Kasumi-1 (cell line): ENCODE measurements at regions not wholly inside any gene's neighbourhood (a gene's known extent, or its start where the extent isn't known, plus 50 kb on each side); places are given as distances from the start of the nearest gene placed in this dataset.
"Not testable (repeated sequence)": the region's sequence is repeated elsewhere in the genome, so short reads cannot be mapped to it uniquely, and the experiment has no call there.

ENCODE experiments used
- DNase-seq, 2 experiments: peaks; one replicate each; lab custom pipeline; 2025; lab: John Stamatoyannopoulos, UW

GRCh38 chr18:28778706-28779105 lies 601.8 kb upstream of the CDH2 start:
- DNase-seq, result no peak

GRCh38 chr18:28777756-28778155 lies 600.8 kb upstream of the CDH2 start:
- DNase-seq, result no peak

- DNase-seq, result no peak
These were observed 594.9 kb upstream of the CDH2 start for GRCh38 chr18:28771849-28772248.

GRCh38 chr18:28768791-28769768 lies 592.1 kb upstream of the CDH2 start:
- DNase-seq, result no peak

GRCh38 chr18:28767727-28768211 lies 590.8 kb upstream of the CDH2 start:
- DNase-seq, result no peak

- no peak for DNase-seq
These were observed 590.3 kb upstream of the CDH2 start for GRCh38 chr18:28767201-28767600.

DNA sequence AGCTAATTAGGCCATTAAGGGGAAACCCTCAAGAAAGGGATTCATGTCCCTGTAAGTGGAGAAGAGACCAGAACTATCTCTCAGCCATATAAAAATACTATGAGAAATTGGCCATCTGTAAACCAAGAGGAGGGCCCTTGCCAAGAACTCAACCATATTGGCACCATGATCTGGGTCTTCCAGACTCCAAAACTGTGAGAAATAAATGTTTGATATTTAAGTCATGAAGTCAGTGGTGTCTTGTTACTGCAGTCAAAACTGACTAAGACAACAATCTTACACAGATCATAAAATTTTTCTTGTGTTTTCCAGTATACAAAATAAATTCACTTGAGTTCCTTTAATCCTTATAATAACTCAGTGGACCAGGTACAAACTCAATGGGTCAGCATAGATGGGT lies 589.8 kb upstream of the CDH2 start:
- DNase-seq, result no peak

- DNase-seq, result no peak
These were observed 589.1 kb upstream of the CDH2 start for GRCh38 chr18:28766027-28766426.

- no peak for DNase-seq
These were observed 583.4 kb upstream of the CDH2 start for GRCh38 chr18:28760299-28760698.

DNA sequence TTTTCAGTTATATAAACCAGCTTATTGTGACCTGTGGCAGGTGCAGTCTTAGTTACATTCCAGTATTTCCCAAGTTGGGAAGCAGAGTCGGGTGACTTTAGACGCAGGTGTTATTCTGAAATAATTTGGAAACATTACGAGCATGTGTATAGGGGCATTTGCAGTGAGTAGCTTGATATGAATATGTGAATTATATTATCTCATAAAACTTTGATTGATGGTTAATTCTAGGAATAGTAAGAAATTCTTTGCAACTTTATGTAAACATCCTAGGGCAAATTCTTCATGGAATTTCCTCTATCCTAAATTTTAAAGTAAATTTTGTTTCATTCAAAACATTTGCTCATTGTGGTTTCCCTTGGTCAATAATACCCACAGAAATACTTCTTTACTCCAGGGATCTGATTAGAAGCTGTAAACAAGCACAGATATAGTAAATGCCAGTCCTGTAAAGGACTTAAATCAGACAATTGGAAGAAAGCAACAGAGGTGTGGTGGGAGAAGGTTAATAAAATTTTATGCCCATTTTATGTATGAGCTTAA lies 580.6 kb upstream of the CDH2 start:
- DNase-seq, result no peak

DNA sequence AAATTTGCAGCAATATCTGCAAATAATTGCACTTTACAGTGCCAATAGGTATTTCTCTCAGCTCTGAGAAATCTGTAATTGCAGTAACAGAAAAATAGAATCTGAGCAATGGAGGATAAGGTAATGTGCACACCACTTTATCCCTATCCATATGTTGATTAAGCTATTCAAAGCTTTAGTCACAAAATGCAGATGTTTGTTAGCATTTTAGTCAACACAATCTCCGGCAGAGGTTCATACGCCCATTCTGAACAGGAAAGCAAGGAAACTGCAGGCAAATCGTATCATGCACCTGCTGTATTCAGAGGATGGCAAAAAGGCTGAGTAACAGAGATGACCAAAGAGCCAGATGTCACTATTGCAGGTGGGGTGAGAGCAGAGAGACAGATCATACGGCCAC lies 566.2 kb upstream of the CDH2 start:
- DNase-seq, result no peak

DNA sequence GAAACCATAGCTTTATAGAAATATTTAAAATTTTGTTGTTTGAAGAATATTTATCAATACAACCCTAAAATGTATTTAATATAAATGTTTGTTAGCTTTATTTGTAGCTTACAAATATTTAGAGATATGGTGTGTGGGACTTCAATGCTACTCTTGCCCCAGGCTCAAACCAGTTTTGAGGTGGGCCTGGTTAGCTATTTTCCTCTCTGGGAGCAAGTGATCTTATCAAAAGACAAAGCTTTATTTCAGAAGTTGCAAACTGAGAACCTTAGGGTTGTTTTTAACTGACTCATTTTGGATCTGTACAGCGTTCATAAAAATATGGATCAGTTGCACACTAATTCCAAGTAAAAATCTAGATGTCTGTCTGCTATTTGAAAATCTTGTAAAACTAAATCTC lies 563.6 kb upstream of the CDH2 start:
- DNase-seq, result no peak

GRCh38 chr18:28736951-28737350 lies 560.0 kb upstream of the CDH2 start:
- no peak for DNase-seq

DNA sequence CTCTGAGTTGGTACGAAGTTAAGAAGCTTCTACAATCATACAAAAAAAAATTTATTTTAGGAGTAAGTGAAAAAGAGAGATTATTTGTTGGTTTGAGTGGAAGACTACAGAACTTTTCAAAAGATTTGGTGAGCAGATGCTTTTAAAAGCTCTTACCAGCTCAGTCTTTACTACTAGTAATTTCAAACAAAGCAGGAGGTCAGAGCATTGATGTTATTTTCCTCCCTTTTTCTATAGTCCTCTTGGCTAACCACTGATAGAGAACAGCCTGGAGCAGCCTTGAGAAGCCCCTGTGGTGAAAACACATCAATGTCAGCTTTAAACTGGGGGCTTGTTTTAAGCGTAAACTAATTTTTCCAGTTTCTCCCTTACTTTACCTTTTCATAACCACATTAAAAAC lies 559.3 kb upstream of the CDH2 start:
- DNase-seq, result no peak

- DNase-seq, result no peak
These were observed 558.8 kb upstream of the CDH2 start for GRCh38 chr18:28735731-28736130.

- DNase-seq, result no peak
These were observed 552.4 kb upstream of the CDH2 start for GRCh38 chr18:28729321-28729720.

DNA sequence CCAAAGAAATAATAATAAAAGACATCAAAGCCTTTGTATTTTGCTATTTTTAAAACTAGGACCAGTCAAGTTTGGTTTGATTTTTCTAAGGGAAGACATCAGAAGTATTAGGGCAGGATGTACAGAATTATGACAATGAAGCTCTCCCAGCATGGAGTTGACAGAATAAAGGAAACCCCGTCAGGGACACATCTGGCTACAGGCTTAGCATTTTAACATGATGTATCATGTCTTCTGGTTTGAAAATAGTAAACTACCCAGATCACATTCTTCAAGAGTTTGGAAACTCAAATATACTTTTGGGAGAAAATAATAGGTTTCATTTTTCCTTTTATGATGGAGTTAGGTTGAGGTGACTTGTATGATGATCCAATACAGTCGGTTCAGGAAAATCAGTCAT lies 552.0 kb upstream of the CDH2 start:
- no peak for DNase-seq

DNA sequence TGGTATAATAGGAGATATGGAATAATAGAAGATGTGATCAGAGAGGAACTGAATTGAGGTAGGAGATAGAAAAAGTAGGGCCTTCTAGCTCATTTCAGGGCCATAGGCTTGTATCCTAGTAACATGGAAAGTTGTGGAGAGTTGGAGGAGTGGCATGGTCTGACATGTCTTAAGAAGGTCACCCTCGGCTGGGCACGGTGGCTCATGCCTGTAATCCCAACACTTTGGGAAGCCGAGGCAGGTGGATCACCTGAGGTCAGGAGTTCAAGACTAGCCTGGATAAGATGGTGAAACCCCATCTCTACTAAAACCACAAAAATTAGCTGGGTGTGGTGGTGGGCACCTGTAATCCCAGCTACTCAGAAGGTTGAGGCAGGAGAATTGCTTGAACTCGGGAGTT lies 550.3 kb upstream of the CDH2 start:
- not testable (repeated sequence) for DNase-seq

DNA sequence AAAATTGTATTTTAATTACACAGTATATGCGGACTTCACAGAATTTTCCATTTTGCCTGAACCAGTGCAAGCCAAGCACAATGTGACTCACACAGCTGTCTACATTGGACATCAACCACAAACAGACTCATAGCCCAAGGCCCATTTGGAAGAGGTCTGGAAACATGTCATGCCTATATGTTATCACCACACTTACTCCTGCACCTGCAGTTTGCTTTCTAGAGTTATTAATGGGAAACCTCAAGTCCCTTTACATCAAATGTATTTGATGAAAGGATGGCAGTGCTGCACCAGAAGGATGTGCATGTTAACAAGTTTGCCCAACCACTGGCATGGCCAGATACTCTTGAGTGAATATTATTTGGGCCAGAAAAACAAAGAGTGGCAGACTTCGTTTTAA lies 548.9 kb upstream of the CDH2 start:
- DNase-seq, result no peak

DNA sequence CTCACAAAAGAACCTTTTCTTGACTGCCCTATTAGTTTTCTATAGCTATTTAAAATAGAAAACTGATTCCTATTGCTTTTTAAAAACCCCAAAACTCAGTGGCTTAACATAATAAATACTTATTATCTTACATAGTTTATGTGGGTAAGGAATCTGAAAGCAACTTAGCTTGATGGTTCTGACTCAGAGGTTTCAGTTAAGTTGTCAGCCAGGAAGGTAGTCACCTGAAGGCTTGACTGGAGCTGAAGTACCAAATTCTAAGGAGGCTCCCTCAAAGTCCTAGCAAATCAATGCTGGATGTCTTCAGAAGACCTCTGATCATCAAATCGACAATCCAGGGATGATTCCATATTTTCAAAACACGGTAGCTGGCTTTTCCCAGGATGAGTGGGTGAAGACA lies 546.6 kb upstream of the CDH2 start:
- DNase-seq, result no peak

GRCh38 chr18:28718696-28719095 lies 541.8 kb upstream of the CDH2 start:
- DNase-seq, result no peak

DNA sequence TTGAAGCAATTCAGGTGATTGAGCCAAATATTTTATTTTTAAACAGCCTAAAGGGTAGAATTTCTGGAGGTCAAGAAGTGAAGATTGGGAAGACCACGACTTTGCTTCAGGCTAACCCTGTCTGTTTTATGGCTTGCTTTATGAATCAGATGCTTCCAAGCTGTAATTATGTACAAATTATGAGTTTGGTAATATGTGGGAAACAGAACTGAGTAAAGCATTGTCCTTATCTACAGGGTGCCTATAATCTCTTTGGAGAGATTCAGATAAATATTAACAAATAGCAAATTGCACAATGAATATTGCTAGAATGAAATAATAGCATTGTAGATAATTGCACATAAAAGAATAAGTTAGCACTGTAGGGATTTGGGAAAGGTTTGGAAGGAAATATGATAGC lies 539.4 kb upstream of the CDH2 start:
- no peak for DNase-seq

DNA sequence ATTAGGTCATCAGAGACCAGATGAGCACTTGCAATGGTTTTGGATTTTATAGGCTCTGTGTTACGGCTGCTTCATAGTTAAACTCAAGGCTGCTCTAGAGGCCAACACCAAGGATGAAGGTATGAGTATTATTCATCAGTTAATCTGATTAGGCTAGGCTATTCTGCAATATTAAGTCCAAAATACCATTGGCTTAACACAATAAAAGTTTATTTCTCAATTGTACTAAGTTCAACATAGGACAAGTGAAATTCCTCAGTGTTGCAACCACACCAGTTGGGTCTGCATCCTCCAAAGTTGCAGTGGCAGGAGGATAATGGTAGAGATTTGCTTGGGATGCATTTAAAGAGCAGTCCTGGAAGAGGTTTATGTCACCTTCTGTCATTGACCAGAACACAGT lies 538.3 kb upstream of the CDH2 start:
- DNase-seq, result no peak

DNA sequence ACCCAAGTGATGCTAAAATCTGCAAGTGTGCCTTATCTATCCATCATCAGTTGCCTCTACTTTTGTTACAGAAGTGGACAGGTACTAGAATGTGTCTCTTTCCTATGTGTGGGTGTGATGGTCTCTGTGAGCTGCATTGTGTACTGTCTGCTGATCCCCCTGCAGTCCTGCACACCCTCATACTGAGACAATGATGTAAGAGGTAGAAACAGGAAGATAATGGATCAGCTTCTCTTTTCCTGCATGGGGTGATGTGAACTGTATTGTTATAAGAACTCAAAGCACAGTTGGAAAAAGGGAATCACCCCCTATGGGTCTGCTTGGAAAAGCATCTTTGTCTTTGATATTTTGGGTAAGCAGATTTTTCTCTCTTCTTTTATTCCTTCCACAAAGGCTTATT lies 537.6 kb upstream of the CDH2 start:
- DNase-seq, result no peak
